AG10803 (cell line): ENCODE measurements at regions not wholly inside any gene's neighbourhood (a gene's known extent, or its start where the extent isn't known, plus 50 kb on each side); places are given as distances from the start of the nearest gene placed in this dataset.

Source experiments
- DNase-seq: peaks from one replicate; pipeline ENCODE4 v3.0.0; 2010; ENCODE audit warnings: low read depth
- H3K4me3 ChIP-seq: 2 replicates; pipeline ENCODE4 v1.5.1; 2011; ENCODE audit warnings: mild to moderate bottlenecking, low read length, control low read depth
- CTCF ChIP-seq: conservative IDR thresholded peaks from 2 replicates; pipeline ENCODE4 v1.5.1; 2011; ENCODE audit warnings: mild to moderate bottlenecking, low read length, control low read depth, inconsistent platforms

GRCh38 chr5:131079232-131079631, 85.8 kb downstream of the HINT1 start:
- TF ChIP-seq CTCF = no peak
- DNase-seq = no peak
- H3K4me3 ChIP-seq = no peak overlapping the region

- no peak for DNase-seq
- no peak; the same call in 1 of the 2 replicates for TF ChIP-seq CTCF
- no peak overlapping the region for H3K4me3 ChIP-seq
Observed at GRCh38 chr5:131068893-131069643, 96.0 kb downstream of the HINT1 start.

- TF ChIP-seq CTCF = no peak
Observed at GRCh38 chr5:131068076-131068475, 97.0 kb downstream of the HINT1 start.

GRCh38 chr5:131067636-131068035, 97.4 kb downstream of the HINT1 start:
- H3K4me3 ChIP-seq = no peak overlapping the region
- no peak for DNase-seq
- TF ChIP-seq CTCF = no peak

More at GRCh38 chr5:131068076-131068475, 97.0 kb downstream of the HINT1 start:
- no peak overlapping the region for H3K4me3 ChIP-seq
- DNase-seq = no peak

- DNase-seq = no peak
- H3K4me3 ChIP-seq = no peak overlapping the region
- TF ChIP-seq CTCF = no peak
Observed at GRCh38 chr5:131064669-131065371, 100.2 kb downstream of the HINT1 start.

GRCh38 chr5:131042021-131042789, 122.9 kb downstream of the HINT1 start:
- H3K4me3 ChIP-seq = no peak overlapping the region
- no peak for DNase-seq
- TF ChIP-seq CTCF = no peak

- no peak for TF ChIP-seq CTCF
Observed at GRCh38 chr5:131023498-131023865, 141.6 kb downstream of the HINT1 start.

More at GRCh38 chr5:131023498-131023865, 141.6 kb downstream of the HINT1 start:
- DNase-seq = no peak
- no peak overlapping the region for H3K4me3 ChIP-seq
